ENCODE measurements at regions not wholly inside any gene's neighbourhood (a gene's known extent, or its start where the extent isn't known, plus 50 kb on each side); places are given as distances from the start of the nearest gene placed in this dataset.

DNA sequence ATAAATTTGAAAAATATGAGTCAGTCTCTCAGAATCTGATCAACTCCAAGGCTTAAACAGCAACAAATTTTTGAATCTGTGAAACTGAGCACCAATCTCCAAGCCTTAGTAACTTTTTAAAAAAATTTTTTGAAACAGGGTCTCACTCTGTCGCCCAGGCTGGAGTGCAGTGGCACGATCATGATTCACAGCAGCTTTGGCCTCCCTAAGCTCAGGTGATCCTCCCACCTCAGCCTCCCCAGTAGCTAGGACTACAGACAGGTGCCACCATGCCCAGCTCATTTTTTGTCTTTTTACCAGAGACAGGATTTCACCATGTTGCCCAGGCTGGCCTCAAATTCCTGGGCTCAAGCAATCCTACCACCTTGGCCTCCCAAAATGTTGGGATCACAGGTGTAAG lies 207.9 kb upstream of the TCF21 start:
- H3K4me2 ChIP-seq = no peak overlapping the region
- H3K4me3 ChIP-seq = no peak overlapping the region
- H2AFZ ChIP-seq (replicated peaks) = peak overlapping the region; percentile 96
- no peak overlapping the region for H3K27ac ChIP-seq
- no peaks in the 10 kb centered on the region for H3K36me3 ChIP-seq
- H3K9ac ChIP-seq = no peak overlapping the region
- H3K9me3 ChIP-seq (ENCODE audit: low read depth) = no peaks in the 10 kb centered on the region
- Mint-ChIP-seq H3K4me1 (peaks cover 9% of the 10 kb centered on the region), H3K27ac (no peak overlapping the region), H3K9me3 (no peaks in the 10 kb centered on the region), H3K27me3 (ENCODE audit: insufficient read depth, low read depth) (no peaks in the 10 kb centered on the region), H3K4me3 (no peak overlapping the region), H3K36me3 (no peaks in the 10 kb centered on the region)
- H3F3A ChIP-seq (ENCODE audit: low read depth) = no peaks in the 10 kb centered on the region
- no peak for DNase-seq (ENCODE audit: low spot score)
- TF ChIP-seq EZH2 (IDR thresholded peaks at IDR 0.05) (no peak), EZH2phosphoT487 (IDR thresholded peaks at IDR 0.05) (no peak)
- TF ChIP-seq, protein P1, sequence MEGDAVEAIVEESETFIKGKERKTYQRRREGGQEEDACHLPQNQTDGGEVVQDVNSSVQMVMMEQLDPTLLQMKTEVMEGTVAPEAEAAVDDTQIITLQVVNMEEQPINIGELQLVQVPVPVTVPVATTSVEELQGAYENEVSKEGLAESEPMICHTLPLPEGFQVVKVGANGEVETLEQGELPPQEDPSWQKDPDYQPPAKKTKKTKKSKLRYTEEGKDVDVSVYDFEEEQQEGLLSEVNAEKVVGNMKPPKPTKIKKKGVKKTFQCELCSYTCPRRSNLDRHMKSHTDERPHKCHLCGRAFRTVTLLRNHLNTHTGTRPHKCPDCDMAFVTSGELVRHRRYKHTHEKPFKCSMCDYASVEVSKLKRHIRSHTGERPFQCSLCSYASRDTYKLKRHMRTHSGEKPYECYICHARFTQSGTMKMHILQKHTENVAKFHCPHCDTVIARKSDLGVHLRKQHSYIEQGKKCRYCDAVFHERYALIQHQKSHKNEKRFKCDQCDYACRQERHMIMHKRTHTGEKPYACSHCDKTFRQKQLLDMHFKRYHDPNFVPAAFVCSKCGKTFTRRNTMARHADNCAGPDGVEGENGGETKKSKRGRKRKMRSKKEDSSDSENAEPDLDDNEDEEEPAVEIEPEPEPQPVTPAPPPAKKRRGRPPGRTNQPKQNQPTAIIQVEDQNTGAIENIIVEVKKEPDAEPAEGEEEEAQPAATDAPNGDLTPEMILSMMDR (IDR thresholded peaks at IDR 0.05) = no peak
- H3K4me1 ChIP-seq = peaks cover 7% of the 10 kb centered on the region
- no peaks in the 10 kb centered on the region for H3K27me3 ChIP-seq
- H4K20me1 ChIP-seq (ENCODE audit: low read depth) = no peaks in the 10 kb centered on the region
- no peaks in the 10 kb centered on the region for H3K79me2 ChIP-seq (ENCODE audit: low read depth)

DNA sequence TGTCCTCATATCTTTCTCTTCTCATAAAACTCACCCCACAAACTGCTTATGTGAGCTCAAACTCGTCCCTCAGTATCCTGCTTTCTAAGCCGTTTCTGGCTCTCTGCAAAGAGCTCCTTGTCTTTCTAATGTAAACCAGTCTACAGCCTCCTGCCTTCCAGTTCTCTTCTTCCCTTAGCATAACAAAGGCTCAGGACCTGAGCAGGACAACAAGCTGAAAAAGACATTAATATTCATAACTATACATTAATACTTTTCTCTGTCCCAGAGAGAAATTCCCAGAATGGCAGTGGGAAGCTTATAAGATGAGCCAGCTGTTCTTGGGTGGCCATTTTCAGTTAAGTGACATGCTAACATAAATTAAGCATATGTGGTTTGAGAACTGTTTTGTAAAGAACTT lies 207.0 kb upstream of the TCF21 start:
- no peaks in the 10 kb centered on the region for H4K20me1 ChIP-seq (ENCODE audit: low read depth)
- H3K36me3 ChIP-seq = no peaks in the 10 kb centered on the region
- Mint-ChIP-seq H3K4me1 (peaks cover 9% of the 10 kb centered on the region), H3K27ac (peak overlapping the region; percentile 21), H3K9me3 (no peaks in the 10 kb centered on the region), H3K27me3 (ENCODE audit: insufficient read depth, low read depth) (no peaks in the 10 kb centered on the region), H3K4me3 (peak overlapping the region; percentile 5), H3K36me3 (no peaks in the 10 kb centered on the region)
- no peaks in the 10 kb centered on the region for H3K79me2 ChIP-seq (ENCODE audit: low read depth)
- peak; percentile 9 for DNase-seq (ENCODE audit: low spot score)
- peaks cover 7% of the 10 kb centered on the region for H3K4me1 ChIP-seq
- no peaks in the 10 kb centered on the region for H3F3A ChIP-seq (ENCODE audit: low read depth)
- H3K4me3 ChIP-seq = no peak overlapping the region
- no peak overlapping the region for H3K4me2 ChIP-seq
- H3K9me3 ChIP-seq (ENCODE audit: low read depth) = no peaks in the 10 kb centered on the region
- TF ChIP-seq, protein P1 (IDR thresholded peaks at IDR 0.05) = no peak
- no peak for TF ChIP-seq EZH2phosphoT487 (IDR thresholded peaks at IDR 0.05)
- TF ChIP-seq EZH2 (IDR thresholded peaks at IDR 0.05) = no peak
- no peak overlapping the region for H3K27ac ChIP-seq
- H3K9ac ChIP-seq = no peak overlapping the region
- no peaks in the 10 kb centered on the region for H3K27me3 ChIP-seq
- H2AFZ ChIP-seq (replicated peaks) = peak overlapping the region; percentile 96

DNA sequence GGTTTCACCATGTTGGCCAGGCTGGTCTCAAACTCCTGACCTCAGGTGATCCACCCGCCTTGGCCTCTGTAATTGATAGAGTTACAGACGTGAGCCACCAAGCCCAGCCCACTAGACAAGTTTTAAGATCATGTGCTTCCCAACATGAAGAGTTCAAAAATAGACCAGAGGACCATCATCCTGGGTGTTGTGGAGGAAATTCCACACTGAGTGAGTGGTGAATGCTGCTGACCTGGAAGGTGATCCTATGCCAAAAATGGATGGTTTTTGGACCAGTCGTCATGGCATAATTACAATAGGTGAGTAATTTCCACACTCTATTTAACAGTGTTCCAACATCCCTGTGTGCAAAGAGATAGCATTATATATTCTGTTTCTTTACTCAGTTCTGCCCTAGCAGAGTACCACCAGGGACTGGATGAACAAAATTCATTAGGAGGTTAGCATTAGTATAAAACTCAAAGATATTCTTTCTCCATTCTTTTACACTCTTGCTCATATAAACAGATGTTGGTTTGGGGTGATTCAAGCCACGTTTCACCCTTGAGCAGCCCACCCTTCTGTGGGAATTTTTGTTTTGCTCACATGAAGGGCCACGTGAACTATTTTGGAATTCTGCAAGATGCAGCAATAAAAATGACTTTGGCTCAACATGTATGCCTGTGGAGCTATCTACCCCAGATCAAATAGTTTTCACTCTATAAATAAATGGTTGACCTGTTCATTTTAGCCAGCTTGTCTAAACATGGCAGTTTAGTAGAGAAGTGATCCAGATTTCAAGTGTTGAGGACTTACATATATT lies 206.2 kb upstream of the TCF21 start:
- Histone ChIP-seq H2AFZ (replicated peaks) (no peak overlapping the region), H3K36me3 (no peaks in the 10 kb centered on the region), H3K4me3 (no peak overlapping the region), H3K4me1 (peaks cover 7% of the 10 kb centered on the region), H3K79me2 (ENCODE audit: low read depth) (no peaks in the 10 kb centered on the region), H3F3A (ENCODE audit: low read depth) (no peaks in the 10 kb centered on the region), H3K27me3 (no peaks in the 10 kb centered on the region), H4K20me1 (ENCODE audit: low read depth) (no peaks in the 10 kb centered on the region), H3K9ac (no peak overlapping the region), H3K4me2 (no peak overlapping the region), H3K9me3 (ENCODE audit: low read depth) (no peaks in the 10 kb centered on the region), H3K27ac (no peak overlapping the region)
- DNase-seq (ENCODE audit: low spot score) = no peak
- Mint-ChIP-seq H3K4me3 (no peak overlapping the region), H3K9me3 (no peaks in the 10 kb centered on the region), H3K27me3 (ENCODE audit: insufficient read depth, low read depth) (no peaks in the 10 kb centered on the region), H3K36me3 (no peaks in the 10 kb centered on the region), H3K27ac (no peak overlapping the region), H3K4me1 (peaks cover 9% of the 10 kb centered on the region)
- no peak for TF ChIP-seq EZH2phosphoT487 (IDR thresholded peaks at IDR 0.05)
- no peak for TF ChIP-seq EZH2 (IDR thresholded peaks at IDR 0.05)
- TF ChIP-seq, protein P1 (IDR thresholded peaks at IDR 0.05) = no peak

Data from neural progenitor cell (in vitro differentiated cells).